HG03469 (cell line): ENCODE measurements at regions not wholly inside any gene's neighbourhood (a gene's known extent, or its start where the extent isn't known, plus 50 kb on each side); places are given as distances from the start of the nearest gene placed in this dataset.
"Not testable (repeated sequence)": the region's sequence is repeated elsewhere in the genome, so short reads cannot be mapped to it uniquely, and the experiment has no call there.

Source experiments
- ATAC-seq: cut with Tn5 transposase; IDR thresholded peaks from one replicate; pipeline ENCODE4 v1.9.1; 2021; ENCODE audit warnings: mild to moderate bottlenecking, moderate library complexity, moderate number of reproducible peaks; ENCODE audit not compliant: unreplicated experiment

- no peak for ATAC-seq
Measured at GRCh38 chr5:163569284-163569683, 63.9 kb downstream of the MAT2B start.

- no peak for ATAC-seq
Measured at GRCh38 chr5:163571744-163572143, 66.3 kb downstream of the MAT2B start.

- no peak for ATAC-seq
Measured at GRCh38 chr5:163574472-163575440, 69.3 kb downstream of the MAT2B start.

GRCh38 chr5:163578652-163579051 lies 73.2 kb downstream of the MAT2B start:
- no peak for ATAC-seq

- no peak for ATAC-seq
Measured at GRCh38 chr5:163579729-163580128, 74.3 kb downstream of the MAT2B start.

GRCh38 chr5:163580516-163580915 lies 75.1 kb downstream of the MAT2B start:
- ATAC-seq = no peak

GRCh38 chr5:163583491-163584153 lies 78.2 kb downstream of the MAT2B start:
- not testable (repeated sequence) for ATAC-seq

- no peak for ATAC-seq
Measured at GRCh38 chr5:163585206-163585605, 79.8 kb downstream of the MAT2B start.

- ATAC-seq = no peak
Measured at GRCh38 chr5:163586531-163586956, 81.1 kb downstream of the MAT2B start.

- no peak for ATAC-seq
Measured at GRCh38 chr5:163594951-163595350, 89.5 kb downstream of the MAT2B start.

GRCh38 chr5:163595932-163596607 lies 90.7 kb downstream of the MAT2B start:
- no peak for ATAC-seq

- ATAC-seq = no peak
Measured at GRCh38 chr5:163596608-163597315, 91.3 kb downstream of the MAT2B start.

GRCh38 chr5:163604013-163604412 lies 98.6 kb downstream of the MAT2B start:
- ATAC-seq = no peak

- ATAC-seq = no peak
Measured at GRCh38 chr5:163607256-163607655, 101.8 kb downstream of the MAT2B start.

GRCh38 chr5:163608621-163609020 lies 103.2 kb downstream of the MAT2B start:
- ATAC-seq = no peak

- no peak for ATAC-seq
Measured at GRCh38 chr5:163609910-163610309, 104.5 kb downstream of the MAT2B start.

GRCh38 chr5:163612358-163613149 lies 107.1 kb downstream of the MAT2B start:
- ATAC-seq = no peak

GRCh38 chr5:163613150-163613442 lies 107.7 kb downstream of the MAT2B start:
- no peak for ATAC-seq

GRCh38 chr5:163614787-163615186 lies 109.4 kb downstream of the MAT2B start:
- ATAC-seq = no peak

GRCh38 chr5:163619273-163619934 lies 114.0 kb downstream of the MAT2B start:
- ATAC-seq = no peak
